Heart left ventricle (tissue), 13 donors: ENCODE measurements at regions not wholly inside any gene's neighbourhood (a gene's known extent, or its start where the extent isn't known, plus 50 kb on each side); places are given as distances from the start of the nearest gene placed in this dataset.

Source experiments
- CTCF ChIP-seq, 12 donors: fragments of 200-600 bp; sonication (generic) in 4 of 12; IDR thresholded peaks; one replicate each; pipeline versions ENCODE4 v1.5.0 to v1.8.0; 2018 to 2022; ENCODE audit warnings: antibody characterized with exemption in 12 of 12, mild to moderate bottlenecking in 5 of 12
- POLR2A ChIP-seq, 2 donors: fragments of 450-650 bp; IDR thresholded peaks; one replicate each; pipeline ENCODE4 v1.6.1; 2017; ENCODE audit warnings: antibody characterized with exemption in 2 of 2, mild to moderate bottlenecking in 2 of 2, moderate library complexity in 2 of 2
- donor health status: ischemic (EF 13 %, LVEDD 7.1; RV severe dilation, severe dysfunction).
- donor health status: DM: no; HTN: yes; CAD: no.
- donor health status: DM: no; HTN: no; CAD: no.
- donor health status: ischemic (EF 25% LVEDD 6.9; RV normal size, moderate dysfunction).
- donor health status: ischemic (EF 25% LVEDD 5.7; RV mildly dilated, moderate dysfunction).
- donor health status: ischemic (EF 35%, LVEDD 5.7; RV mildly dilated, moderate dysfunction).
- donor health status: nonischemic (EF 11% LVEDD 7.7; RV severe dilation, severe dysfunction).
- donor health status: DM: yes; HTN: yes; CAD: no.
- donor health status: PGD.
- donor health status: ischemic (EF 29% LVEDD 5.4; RV normal size, mild dysfunction).
- donor health status: nonischemic (EF 23%, LVEDD 6.1; RV moderate dilation, normal function).

GRCh38 chr16:13291591-13292333, 390.4 kb downstream of the SHISA9 start:
- TF ChIP-seq CTCF (IDR thresholded peaks at IDR 0.05) (no peak), POLR2A (IDR thresholded peaks at IDR 0.05) (no peak)
